ENCODE measurements at regions not wholly inside any gene's neighbourhood (a gene's known extent, or its start where the extent isn't known, plus 50 kb on each side); places are given as distances from the start of the nearest gene placed in this dataset.

- no peak for TF ChIP-seq CTCF (IDR thresholded peaks at IDR 0.05)
- TF ChIP-seq EZH2 (IDR thresholded peaks at IDR 0.05; ENCODE audit: borderline replicate concordance, insufficient read depth, low read depth, low read length, poor library complexity, severe bottlenecking) = no peak
These were observed 81.7 kb upstream of the MTAP start for GRCh38 chr9:21720758-21721157.
